ENCODE measurements at regions not wholly inside any gene's neighbourhood (a gene's known extent, or its start where the extent isn't known, plus 50 kb on each side); places are given as distances from the start of the nearest gene placed in this dataset.

DNA sequence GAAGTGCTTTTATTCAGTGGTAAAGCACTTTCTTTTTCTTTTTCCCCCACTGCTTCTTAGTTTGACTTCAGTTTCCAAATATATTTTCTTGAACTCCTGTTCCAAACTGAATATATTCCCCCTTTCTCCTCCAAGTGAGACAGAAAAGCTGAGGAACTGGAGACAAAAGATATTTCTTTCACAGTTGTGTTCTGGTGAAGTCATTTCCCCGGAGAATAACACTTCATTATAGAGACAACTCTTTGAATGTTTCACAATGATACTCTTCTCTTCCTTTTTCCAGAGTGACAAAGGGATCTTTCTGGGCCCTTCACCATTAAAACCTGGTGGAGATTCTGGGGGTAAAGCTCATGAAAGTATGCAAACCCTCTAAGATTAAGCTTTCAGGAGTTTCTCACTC lies 860.8 kb upstream of the SLITRK5 start:
- TF ChIP-seq CTCF (IDR thresholded peaks at IDR 0.05), result no peak
- TF ChIP-seq POLR2A (IDR thresholded peaks at IDR 0.05), result no peak
- TF ChIP-seq EP300 (IDR thresholded peaks at IDR 0.05), result no peak

All from stomach (tissue), 4 donors.